Activated CD8-positive, alpha-beta memory T cell treated with anti-CD3 and anti-CD28 coated beads for 1 hour (primary cell): ENCODE measurements at regions not wholly inside any gene's neighbourhood (a gene's known extent, or its start where the extent isn't known, plus 50 kb on each side); places are given as distances from the start of the nearest gene placed in this dataset.

ENCODE experiments used
- DNase-seq, 2 donors: peaks; one replicate each; pipeline ENCODE4 v3.0.0-alpha.2; 2020; ENCODE audit warnings: low read depth in 1 of 2; ENCODE audit errors: extremely low read depth in 1 of 2

DNA sequence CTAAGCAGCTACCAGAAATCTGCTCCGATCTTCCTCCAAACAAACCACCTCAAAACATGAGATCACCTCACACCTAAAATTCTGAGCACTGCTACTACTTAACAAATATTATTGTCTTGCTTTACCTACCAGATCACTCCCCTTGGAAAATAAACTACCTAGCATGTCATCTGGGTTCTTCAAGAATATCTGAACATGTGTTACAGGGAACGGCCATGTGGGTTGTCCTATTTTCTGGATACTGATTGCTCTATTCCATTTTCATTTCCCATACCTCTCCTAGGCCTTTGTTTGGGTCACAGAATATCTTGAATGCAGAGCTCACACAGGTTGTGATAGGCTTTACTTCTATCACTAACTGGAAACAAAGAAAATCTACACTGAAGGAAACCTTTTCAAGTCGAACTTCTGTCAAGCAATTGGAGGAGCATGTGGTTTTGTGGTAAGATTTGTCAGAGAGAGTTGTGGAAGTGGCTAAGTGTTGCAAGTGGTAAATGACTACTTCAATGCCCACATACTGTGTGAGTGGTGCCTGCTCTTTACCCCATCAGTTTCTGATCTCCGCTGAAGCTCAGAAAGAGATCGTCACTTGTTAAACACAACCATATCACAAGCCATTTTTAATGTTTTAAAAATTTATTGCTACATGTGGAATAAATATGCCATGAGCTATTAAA, 739.1 kb upstream of the ZEB2 start:
- no peak for DNase-seq

DNA sequence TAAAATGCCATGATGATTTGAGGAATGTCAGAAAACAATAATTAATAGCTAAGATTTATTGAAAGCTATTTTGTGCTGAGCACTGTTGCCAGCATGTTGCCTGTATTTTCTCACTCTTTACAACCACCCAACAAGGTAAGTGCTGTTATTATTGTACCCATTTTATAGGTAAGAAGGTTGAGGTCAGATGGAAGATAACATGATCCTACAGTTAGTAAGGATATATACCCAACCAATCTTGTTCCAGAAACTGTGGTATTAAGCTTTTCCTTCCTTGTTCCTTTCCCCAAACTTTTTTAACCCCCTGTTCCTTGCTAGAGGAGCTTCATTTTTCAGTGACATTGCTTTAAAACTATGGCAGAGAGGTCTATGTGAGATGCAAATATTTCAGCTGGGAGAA, 738.0 kb upstream of the ZEB2 start:
- DNase-seq = no peak

DNA sequence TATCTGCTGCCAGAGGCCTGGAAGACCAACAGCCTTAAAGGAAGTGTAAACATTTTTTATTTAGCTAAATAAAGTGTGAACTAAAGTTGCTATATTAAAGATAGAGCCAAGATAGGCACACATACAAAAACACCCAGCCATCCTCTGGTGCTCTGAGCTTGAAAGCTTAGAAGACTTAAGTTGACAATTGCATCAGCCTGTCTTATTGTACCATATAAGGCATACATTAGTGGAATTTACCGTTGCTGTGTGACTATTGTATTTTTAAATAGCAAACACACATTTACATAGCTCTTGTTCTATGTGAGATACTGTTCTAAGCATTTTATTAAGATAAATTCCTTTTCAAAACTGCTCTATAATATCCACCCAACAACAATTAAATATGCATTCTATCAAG, 736.6 kb upstream of the ZEB2 start:
- no peak for DNase-seq

DNA sequence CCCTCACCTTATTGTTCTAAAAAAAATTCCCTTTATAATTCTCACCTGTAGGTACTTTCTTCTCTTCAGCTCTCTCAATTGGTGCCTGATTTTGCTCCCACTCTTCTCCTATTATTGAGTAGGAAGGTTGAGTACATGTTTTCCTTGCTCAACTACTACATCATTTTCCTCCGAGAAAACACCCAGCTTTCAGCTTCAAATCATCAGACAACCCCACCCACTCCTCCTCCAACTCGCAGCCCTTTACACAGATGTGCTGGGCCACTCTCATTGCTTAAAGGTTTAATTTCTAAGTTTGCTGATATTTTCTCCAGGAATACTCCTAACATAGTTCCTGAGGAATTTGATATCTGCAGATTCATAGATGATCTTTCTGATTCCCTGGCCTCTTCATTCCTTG, 734.4 kb upstream of the ZEB2 start:
- no peak for DNase-seq

DNA sequence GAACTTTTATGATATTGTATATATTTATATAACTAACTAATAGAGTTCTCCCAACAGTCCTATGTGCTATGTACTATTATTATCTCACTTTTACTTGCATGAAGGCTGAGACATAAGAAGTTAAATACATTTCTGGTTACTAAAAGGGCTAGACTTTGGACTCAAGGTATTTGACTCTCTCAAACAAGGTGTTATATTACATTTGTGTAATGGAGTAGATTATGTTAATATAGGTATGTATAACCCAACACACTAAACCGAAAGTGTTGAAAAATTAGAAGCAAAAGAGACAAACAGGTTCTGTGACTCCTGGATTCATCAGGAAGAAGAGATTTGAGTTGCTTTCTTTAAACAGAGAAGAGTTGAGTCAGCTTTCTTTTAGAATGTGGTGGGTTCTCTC, 733.6 kb upstream of the ZEB2 start:
- DNase-seq = no peak

DNA sequence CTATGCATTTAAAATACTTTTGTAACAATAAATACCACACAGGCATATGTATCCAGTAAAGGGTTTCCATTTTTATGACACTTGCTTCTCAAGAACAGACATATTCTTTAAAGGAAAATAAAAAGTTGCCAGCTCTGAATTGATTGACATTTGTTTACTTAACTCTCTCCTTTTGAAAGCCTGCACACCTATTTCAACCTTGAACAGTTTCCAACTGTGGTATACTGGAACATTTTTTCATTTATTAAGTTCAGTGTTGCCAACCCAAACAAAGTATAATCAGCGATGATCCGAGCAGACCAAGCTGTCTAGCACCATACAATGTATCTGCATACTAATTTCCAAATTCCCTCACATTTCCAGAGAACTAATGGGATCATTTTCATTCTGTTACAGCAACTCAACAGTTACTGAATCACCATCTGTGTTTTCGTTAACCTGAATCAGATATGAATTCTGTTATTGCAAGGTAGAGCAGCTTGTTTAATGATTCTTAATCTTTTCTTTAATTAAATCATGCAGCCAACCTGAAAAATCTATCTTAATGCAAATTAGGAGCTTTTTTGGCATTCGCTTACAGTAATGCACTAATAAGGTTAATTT, 725.5 kb upstream of the ZEB2 start:
- no peak for DNase-seq

DNA sequence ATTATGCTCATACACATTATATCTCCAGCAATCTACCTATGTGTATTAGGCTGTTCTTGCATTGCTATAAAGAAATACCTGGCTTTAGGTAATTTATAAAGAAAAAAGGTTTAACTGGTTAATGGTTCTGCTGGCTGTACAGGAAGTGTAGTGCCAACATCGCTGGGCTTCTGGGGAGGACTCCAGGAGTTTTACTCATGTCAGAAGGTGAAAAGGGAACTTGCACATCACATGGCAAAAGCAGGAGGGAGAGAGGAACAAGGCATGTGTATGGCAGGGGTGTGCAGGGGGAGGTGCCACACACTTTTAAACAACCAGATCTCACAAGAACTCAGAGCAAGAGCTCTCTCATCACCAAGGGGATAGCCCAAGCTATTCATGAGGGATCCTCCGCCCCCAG, 715.4 kb upstream of the ZEB2 start:
- no peak for DNase-seq

DNA sequence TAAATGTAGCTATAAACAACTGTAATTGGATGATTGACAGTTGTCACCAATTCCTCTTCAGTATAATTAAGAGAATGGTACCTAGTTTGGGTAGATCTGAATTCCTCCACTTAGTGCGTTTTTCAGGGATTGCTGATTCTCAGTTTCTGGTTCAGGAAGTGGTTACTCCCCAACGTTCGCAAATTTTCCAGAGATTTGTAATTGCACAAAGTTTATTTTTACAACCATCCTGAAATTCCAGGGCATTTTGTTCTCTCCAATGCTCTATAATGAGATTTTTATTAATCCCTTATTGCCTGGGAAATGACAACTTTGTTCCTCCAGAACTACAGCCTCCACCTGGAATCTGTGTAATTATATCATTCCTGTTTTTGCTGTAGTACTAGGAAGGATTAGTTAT, 710.6 kb upstream of the ZEB2 start:
- DNase-seq = no peak

DNA sequence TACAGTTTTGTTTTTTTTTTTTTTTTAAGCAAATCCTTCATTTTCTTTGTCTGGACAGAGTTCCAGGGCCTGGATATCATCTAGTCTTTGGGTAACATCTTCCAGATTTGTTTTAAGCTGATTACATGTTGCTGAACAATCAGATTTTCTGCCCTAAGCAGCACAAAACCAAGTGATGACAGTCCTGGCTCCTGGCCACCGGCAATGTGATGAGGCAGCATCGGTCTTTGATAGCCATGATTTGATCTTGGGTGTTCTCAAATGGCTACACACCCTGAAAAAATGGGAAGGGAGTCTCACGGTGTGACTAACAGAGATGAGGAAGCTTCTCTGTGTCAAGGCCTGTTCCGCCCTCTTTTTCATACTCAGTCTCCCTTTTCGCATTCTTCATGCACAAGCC, 708.6 kb upstream of the ZEB2 start:
- DNase-seq = no peak

DNA sequence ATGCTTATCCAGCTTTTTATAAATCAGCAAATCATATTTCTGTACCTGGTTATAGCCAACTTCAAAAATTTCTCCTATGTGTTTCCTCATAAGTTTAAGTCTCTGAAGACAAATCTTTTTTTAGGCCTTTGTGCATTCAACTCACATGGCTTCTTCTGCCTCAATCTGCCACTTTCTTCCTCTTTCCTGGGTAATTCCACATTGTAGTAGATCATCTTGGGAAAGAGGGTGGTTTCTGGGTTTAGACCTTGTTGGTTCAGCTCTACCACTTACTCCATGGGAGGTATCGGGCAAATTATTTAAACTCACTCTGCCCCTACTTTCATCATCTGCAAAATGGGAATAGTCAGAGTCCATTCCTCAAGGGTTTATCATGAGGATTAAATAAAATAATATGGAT, 707.0 kb upstream of the ZEB2 start:
- DNase-seq = no peak

DNA sequence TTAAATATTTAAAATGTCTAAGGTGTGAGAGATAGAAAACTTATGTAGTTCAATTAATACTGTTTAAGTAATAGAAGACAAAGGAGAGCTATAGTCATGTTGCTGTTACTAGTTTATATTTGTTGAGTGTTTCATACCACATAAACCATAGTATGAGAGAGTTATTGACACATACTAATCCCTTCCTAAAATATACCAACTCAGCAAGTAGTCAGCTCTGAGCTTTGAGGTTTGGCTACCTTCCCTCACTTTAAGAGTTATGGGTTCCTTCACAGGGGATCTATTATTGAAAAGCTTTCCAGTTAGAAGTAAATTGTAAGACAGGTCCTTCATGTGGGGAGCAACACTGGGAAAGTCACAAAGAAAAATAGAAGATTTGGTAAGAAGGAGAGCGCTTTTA, 701.6 kb upstream of the ZEB2 start:
- DNase-seq = no peak

DNA sequence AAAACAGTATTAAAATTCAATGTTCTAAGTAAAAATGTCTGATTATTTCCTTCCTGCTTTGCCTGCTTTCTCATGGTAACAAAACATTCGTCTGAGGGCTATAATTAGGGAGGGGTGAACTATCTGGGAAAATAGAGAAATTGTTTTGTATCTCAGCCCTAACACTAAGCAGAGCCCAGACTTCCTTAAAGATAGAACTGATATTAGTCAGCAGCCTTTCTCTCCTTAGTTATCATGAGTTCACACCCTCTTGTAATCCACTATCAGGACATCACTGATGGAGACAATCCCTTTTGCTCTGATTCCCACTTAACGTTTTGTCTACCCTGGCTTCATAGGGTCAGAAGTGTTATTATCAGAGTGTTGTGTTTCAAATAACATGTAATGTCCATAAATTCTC, 701.1 kb upstream of the ZEB2 start:
- no peak for DNase-seq

DNA sequence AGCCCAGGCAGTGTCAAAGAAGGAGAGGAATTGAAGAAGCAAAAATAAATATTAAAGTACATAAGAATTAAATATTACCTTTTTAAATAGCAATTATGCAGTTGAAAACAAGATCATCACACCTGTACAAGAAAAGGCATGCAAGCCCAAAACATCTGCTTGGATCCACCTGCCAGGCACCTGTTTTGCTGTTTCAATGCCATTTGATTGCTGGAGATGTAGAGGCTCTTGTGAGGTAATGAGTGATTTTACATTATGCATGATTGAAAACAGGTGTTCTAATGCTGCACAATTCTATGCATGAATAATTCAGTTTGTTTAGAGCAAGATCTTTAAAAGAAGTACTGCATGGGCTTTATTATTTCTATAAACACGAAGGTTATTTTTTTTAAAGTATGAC, 700.6 kb upstream of the ZEB2 start:
- no peak for DNase-seq

DNA sequence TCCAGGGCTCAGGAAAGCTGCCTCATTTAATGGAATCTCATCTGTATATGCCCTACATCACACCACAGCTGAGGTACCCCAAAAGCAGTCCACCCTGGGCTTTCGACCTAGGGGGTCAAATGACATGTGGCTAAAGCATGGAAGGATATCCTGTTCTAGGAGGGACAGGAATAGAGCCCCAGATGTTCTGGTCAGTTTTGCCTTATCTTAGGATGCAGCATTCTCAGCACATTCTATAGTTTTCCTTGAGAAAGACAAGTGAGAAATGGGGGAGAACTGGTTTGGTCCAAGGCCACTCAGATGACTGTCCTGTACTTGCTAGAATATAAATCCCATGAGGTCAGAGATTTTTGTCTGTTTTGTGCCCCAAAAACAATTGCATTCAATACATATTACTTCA, 688.0 kb upstream of the ZEB2 start:
- DNase-seq = no peak

DNA sequence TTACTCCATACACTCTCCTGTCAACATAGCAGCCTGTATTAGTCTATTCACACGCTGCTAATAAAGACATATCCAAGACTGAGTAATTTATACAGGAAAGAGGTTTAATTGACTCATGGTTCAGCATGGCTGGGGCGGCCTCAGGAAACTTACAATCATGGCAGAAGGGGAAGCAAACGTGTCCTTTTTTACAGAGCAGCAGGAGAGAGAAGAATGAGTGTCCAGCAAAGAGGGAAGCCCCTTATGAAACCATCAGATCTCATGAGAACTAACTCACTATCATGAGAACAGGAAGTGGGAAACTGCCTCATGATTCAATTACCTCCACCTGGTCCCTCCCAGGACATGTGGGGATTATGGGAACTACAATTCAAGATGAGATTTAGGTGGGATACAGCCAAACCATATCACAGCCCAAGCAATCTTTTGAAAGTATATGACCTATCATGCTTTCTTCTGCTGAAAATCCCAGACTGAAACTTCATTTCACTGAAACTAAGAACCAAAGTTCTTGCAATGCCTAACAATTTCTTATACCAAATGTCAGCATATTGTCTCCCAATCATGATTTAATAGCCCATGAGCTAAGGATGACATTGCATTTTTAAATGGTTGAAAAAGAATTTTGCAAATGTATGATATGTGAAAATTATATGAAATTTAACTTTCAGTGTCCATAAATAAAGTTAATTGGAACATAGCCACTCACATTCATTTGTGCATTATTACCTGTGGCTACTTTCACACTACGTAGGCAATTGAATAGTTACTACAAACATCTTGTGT, 686.8 kb upstream of the ZEB2 start:
- no peak for DNase-seq

DNA sequence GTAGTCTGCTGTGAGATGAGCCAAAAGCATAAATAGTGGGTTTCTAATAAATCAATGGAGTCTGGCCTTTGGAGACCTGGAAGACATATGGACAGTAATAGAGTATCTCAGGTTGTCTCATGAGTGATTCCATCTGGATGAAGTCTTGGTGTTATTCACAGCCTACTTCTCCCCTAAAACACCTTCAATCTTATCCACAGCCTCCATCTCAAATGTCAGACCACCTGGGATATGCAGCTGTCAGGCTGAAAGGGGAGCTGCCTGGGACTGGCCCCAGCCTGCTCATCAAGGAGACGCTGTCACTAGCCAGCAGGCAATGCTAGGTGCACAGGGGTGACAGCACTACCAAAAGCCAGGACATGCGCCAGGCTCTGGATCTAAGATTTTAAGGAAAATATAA, 684.0 kb upstream of the ZEB2 start:
- no peak for DNase-seq

DNA sequence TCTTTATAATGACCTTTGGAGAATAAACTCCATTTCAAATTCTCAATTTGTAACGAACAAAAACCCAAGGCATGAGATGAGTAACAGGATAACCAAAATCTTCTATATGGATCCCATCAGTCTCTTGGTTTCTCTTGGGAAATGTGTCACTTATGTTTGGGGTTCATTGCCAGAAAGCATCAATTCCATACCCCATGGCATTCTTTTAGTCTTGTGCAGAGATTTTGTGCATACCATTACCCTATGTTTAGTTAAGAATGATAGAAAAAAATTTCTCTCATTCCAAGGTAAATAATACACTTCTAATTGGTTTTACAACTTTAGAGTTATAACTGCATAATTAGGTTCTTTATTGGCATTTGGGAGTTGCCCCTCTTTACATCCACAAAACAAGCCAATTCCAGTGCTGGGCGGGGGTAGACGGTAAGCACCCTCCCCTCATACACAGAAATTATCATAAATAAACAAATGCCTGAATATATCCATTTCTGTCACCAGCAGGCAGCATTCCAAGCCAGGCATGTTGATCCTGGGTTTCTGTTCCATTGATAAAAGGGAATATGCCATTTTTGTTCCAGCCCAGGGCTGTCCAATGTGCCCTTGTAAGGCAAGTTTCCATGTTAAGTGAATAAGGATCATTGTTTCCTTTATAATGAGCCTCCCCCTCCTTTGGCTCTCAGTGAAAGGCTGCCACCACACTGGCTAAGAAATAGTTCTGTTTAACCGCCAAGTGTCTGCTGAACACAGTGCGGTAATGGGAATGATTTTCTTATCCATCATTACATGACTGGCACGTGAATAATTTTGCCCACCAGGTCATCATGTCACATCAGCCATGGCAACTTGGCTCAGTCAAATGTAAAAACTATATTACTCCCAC, 680.1 kb upstream of the ZEB2 start:
- no peak for DNase-seq

DNA sequence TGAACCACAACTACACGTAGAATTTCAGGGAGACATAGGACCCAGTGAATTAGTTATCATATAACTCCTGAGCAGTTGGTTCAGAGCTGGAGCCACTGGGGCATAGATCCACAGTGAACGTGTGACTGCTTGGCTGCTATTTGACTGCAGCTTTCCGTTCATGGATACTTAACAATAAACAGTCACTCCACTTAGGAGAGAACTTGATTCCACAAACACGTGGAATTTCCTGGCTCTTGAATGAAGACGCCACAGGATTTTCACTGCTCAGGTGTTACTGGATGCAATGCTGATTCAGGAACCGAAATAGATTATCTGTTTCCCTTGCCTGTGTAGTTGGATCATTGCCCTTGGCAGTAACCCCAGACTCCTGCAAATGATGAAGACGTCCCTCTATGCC, 679.1 kb upstream of the ZEB2 start:
- DNase-seq = no peak

DNA sequence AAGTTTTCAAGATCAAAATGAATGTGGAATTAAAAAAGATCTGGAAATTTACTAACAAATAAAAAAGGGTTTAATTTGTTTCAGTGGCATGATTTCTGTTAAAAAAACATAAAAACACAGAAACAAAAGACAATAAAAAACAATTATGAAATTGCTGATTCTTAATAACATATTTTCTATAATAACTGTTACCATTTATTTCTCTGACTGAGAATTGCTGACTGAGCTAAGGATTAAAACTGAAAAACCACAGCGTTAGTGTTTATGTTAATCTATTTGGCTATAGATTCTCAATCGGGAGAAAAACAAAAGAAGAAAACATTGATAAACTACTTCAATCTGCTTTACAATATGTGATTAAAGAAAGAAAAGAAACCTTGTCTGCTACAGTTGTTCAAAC, 678.6 kb upstream of the ZEB2 start:
- DNase-seq = no peak

DNA sequence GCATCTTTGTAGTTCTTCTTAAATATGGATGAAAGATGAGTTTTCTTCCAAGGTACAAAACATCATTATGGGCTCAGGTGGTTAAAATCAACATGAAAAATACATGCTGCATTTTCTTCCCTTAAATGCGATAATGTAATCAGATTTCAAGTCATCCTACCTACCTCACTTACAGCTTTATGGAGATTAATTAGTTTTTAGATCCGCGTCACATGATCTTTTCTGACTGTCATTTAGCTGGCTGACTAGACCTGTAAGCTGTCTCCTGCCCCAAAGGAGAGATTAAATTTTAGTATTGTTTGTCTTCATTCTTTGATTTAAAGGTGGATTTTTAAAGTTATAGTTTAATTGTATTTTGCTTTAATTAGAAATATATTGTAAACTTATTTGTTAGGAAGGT, 678.0 kb upstream of the ZEB2 start:
- no peak for DNase-seq

DNA sequence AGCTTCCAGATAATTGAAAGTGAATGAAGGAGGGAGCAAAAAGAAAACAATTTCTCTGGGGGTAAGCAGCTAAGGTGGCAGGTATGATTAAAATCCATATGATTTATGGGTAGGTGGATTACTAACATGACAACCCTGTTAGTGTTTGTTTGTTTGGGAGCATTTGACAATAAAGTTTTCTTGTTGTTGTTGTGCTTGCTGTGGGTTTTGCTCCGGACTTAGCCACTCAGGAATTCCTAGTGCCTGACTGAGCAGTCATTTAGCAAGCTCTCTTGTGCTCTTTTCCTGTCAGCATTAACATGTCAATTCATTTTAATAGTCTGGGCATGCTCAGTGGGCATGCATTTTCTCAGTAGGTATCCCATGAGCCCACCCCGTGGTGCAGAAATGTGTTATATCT, 674.8 kb upstream of the ZEB2 start:
- DNase-seq = no peak
